NCI-H1436 treated with DMSO at 0.1 percent for 48 hours (cell line): ENCODE measurements at regions not wholly inside any gene's neighbourhood (a gene's known extent, or its start where the extent isn't known, plus 50 kb on each side); places are given as distances from the start of the nearest gene placed in this dataset.
"Not testable (repeated sequence)": the region's sequence is repeated elsewhere in the genome, so short reads cannot be mapped to it uniquely, and the experiment has no call there.

Experiments
- DNase-seq: peaks from one replicate; lab custom pipeline; 2025; lab: John Stamatoyannopoulos, UW

- DNase-seq = no peak
Measured at GRCh38 chr1:14261395-14261794, 337.1 kb upstream of the KAZN start.

- DNase-seq = no peak
Measured at GRCh38 chr1:14262637-14263036, 335.8 kb upstream of the KAZN start.

- peak; percentile 77 for DNase-seq
Measured at GRCh38 chr1:14263225-14263624, 335.3 kb upstream of the KAZN start.

GRCh38 chr1:14263671-14264070, 334.8 kb upstream of the KAZN start:
- DNase-seq = no peak

GRCh38 chr1:14265495-14265894, 333.0 kb upstream of the KAZN start:
- DNase-seq = no peak

GRCh38 chr1:14267991-14268390, 330.5 kb upstream of the KAZN start:
- DNase-seq = no peak

GRCh38 chr1:14270821-14271220, 327.7 kb upstream of the KAZN start:
- DNase-seq = no peak

- DNase-seq = no peak
Measured at GRCh38 chr1:14273811-14274210, 324.7 kb upstream of the KAZN start.

GRCh38 chr1:14279891-14280290, 318.6 kb upstream of the KAZN start:
- not testable (repeated sequence) for DNase-seq

- no peak for DNase-seq
Measured at GRCh38 chr1:14280909-14281308, 317.6 kb upstream of the KAZN start.

- no peak for DNase-seq
Measured at GRCh38 chr1:14281412-14281811, 317.1 kb upstream of the KAZN start.

GRCh38 chr1:14282707-14283106, 315.8 kb upstream of the KAZN start:
- no peak for DNase-seq

GRCh38 chr1:14285238-14285637, 313.2 kb upstream of the KAZN start:
- no peak for DNase-seq

- not testable (repeated sequence) for DNase-seq
Measured at GRCh38 chr1:14291182-14291581, 307.3 kb upstream of the KAZN start.

- DNase-seq = no peak
Measured at GRCh38 chr1:14292520-14292919, 306.0 kb upstream of the KAZN start.

- DNase-seq = no peak
Measured at GRCh38 chr1:14294006-14294405, 304.5 kb upstream of the KAZN start.

GRCh38 chr1:14294860-14295536, 303.5 kb upstream of the KAZN start:
- no peak for DNase-seq

GRCh38 chr1:14296795-14297194, 301.7 kb upstream of the KAZN start:
- DNase-seq = no peak

GRCh38 chr1:14297356-14297755, 301.1 kb upstream of the KAZN start:
- no peak for DNase-seq

GRCh38 chr1:14298806-14299205, 299.7 kb upstream of the KAZN start:
- no peak for DNase-seq

- DNase-seq = no peak
Measured at GRCh38 chr1:14300991-14301703, 297.3 kb upstream of the KAZN start.

- no peak for DNase-seq
Measured at GRCh38 chr1:14301704-14302024, 296.8 kb upstream of the KAZN start.

- DNase-seq = no peak
Measured at GRCh38 chr1:14302025-14302424, 296.5 kb upstream of the KAZN start.

- no peak for DNase-seq
Measured at GRCh38 chr1:14303011-14303410, 295.5 kb upstream of the KAZN start.
